ENCODE measurements at regions not wholly inside any gene's neighbourhood (a gene's known extent, or its start where the extent isn't known, plus 50 kb on each side); places are given as distances from the start of the nearest gene placed in this dataset.
"Not testable (repeated sequence)": the region's sequence is repeated elsewhere in the genome, so short reads cannot be mapped to it uniquely, and the experiment has no call there.

DNA sequence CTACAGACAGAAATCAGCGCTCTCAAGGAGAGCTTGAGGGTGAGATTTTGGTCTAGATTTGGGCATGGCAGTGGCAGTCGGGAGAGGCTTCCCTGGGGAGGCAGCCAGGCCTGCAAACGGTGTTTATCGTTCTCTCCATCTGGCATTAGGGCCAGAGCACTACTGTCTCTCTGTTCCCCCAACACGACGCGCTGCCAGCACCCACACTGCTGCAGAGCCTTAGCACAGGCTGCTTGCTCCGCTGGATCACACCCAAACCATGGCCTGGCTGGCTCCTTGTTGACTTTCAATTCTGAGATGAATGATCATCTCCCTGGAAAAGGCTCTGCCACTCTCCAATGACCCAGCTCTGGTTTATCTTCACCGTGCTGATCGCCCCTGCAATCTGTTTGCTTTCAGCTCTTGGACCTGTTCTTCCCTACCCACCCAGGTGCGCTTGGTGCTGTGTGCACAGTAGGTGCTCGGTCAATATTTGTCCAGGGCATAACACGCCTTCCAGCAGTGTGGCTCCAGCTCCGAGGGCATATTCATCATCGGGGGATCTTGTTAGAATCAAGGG, 106.1 kb downstream of the TFAP2C start:
- intact Hi-C loops (cut with DNase I): no loop called here
- no peak overlapping the region for H3K4me3 ChIP-seq
- DNase-seq: no peak
- H3K9me3 ChIP-seq: peaks cover 0 to 4% of the 10 kb centered on the region in 2 donors
- no peak for TF ChIP-seq POLR2A (IDR thresholded peaks at IDR 0.05)
- TF ChIP-seq EP300 (IDR thresholded peaks at IDR 0.05): no peak
- TF ChIP-seq, protein P1, sequence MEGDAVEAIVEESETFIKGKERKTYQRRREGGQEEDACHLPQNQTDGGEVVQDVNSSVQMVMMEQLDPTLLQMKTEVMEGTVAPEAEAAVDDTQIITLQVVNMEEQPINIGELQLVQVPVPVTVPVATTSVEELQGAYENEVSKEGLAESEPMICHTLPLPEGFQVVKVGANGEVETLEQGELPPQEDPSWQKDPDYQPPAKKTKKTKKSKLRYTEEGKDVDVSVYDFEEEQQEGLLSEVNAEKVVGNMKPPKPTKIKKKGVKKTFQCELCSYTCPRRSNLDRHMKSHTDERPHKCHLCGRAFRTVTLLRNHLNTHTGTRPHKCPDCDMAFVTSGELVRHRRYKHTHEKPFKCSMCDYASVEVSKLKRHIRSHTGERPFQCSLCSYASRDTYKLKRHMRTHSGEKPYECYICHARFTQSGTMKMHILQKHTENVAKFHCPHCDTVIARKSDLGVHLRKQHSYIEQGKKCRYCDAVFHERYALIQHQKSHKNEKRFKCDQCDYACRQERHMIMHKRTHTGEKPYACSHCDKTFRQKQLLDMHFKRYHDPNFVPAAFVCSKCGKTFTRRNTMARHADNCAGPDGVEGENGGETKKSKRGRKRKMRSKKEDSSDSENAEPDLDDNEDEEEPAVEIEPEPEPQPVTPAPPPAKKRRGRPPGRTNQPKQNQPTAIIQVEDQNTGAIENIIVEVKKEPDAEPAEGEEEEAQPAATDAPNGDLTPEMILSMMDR (IDR thresholded peaks at IDR 0.05): no peak
- no peaks in the 10 kb centered on the region for H3K27me3 ChIP-seq
- 25 to 46% (median 29%) methylated on average over 15 of the region's 15 CpGs for WGBS, 3 donors
- H3K36me3 ChIP-seq: no peaks in the 10 kb centered on the region
- no peaks in the 10 kb centered on the region for H3K4me1 ChIP-seq (ENCODE audit: insufficient read depth)
- H3K27ac ChIP-seq: no peak overlapping the region

DNA sequence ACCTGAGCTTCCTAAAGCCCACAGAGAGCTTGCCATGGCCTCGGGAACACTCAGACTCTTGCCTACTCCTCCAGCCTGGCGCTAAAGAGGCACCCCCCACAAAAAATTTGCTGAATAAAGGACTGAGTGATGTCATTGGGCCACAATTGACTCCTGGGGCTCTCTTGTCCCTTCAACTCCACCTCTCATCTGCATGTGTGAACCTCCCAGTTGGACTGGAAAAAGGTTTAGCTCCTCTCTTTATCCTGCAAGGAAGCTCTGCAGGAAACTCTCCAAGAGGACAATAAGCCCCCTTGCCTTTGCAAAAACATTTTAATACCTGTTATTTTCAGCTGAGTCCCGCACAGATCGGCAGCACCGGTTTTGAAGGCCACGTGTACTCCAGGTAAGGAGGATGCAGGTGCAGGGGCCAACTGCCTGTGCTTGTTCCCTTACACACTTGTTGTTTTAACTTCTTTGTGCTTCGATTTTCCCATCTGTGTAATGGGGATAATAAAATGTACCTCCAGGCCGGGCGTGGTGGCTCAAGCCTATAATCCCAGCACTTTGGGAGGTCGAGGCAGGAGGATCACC, 107.3 kb downstream of the TFAP2C start:
- DNase-seq: no peak
- Histone ChIP-seq H3K9me3 (peaks cover 0 to 4% of the 10 kb centered on the region in 2 donors), H3K36me3 (no peaks in the 10 kb centered on the region), H3K27me3 (no peaks in the 10 kb centered on the region), H3K27ac (no peak overlapping the region), H3K4me1 (ENCODE audit: insufficient read depth) (no peaks in the 10 kb centered on the region), H3K4me3 (no peak overlapping the region)
- intact Hi-C loops (cut with DNase I): no loop called here
- 7 to 20% (median 9%) methylated on average over 10 of the region's 10 CpGs for WGBS, 3 donors
- TF ChIP-seq POLR2A (IDR thresholded peaks at IDR 0.05) (no peak), EP300 (IDR thresholded peaks at IDR 0.05) (no peak)
- TF ChIP-seq, protein P1 (IDR thresholded peaks at IDR 0.05): no peak

DNA sequence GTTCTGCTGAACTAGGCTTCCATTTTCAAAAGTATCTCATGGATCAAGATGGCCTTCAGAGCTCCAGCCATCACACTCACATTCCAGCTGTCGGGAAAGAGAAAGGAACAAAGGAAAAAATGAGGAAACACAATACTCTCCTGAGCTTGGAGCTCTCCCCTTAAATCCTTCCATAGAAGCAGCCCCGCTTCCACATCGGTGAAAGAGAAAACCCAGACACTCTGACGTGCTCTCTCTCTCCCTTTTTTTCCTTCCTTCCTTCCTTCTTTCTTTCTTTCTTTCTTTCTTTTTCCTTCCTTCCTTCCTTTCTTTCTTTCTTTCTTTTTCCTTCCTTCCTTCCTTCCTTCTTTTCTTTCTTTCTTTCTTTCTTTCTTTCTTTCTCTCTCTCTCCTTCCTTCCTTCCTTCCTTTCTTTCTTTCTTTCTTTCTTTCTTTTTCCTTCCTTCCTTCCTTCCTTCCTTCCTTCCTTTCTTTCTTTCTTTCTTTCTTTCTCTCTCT, 115.3 kb downstream of the TFAP2C start:
- 86 to 92% (median 89%) methylated on average over 4 of the region's 4 CpGs for WGBS, 3 donors
- H3K9me3 ChIP-seq; H3K27ac ChIP-seq; DNase-seq; H3K4me1 ChIP-seq (ENCODE audit: insufficient read depth); H3K36me3 ChIP-seq; H3K27me3 ChIP-seq; H3K4me3 ChIP-seq; intact Hi-C loops (cut with DNase I): not testable (repeated sequence)

DNA sequence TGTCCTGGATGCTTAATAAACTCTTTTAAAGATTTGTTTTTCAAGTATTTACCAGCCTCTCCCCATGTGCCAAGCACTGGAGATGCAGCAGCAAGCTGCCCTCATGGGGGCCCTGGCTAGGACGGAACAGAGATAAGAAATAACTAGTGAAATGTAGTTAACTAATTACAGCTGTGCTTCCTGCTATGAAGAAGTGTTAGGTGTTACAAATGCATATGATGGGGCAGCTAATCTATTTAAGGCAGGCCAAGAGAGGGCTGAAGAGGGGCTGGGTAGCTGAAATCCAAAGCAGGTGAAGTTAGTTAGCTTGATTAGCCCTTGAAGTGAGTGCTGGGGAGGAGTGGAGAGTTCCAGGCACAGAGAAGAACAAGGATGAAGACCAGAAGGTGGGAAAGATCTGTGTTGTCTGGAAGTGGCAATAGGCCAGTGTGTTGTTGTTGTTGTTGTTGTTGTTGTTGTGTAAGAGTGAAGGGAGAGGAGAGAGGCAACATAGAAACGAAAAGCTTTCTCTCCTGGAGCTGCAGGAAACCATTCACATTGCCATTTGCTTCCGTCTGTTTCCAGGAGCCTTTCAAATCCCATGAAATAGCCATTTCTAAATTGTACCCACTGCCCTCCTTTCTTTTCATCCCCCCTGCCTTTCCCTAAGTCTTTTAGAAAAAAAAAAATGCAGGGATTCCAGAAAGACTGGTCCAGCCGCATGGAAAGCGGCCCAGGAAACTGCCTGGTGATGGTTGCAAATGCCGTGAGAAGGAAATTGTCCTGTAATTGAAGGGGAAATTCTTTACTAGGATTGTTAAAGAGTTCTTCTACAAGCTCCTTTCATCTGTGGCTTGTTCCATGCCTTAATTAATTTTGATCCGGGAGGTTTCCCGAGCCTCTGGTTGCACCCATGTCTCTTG, 119.6 kb downstream of the TFAP2C start:
- Histone ChIP-seq H3K27ac (no peak overlapping the region), H3K36me3 (no peaks in the 10 kb centered on the region), H3K4me1 (ENCODE audit: insufficient read depth) (no peaks in the 10 kb centered on the region), H3K4me3 (no peak overlapping the region), H3K9me3 (no peaks in the 10 kb centered on the region), H3K27me3 (no peaks in the 10 kb centered on the region)
- TF ChIP-seq EP300 (IDR thresholded peaks at IDR 0.05): no peak
- TF ChIP-seq, protein P1 (IDR thresholded peaks at IDR 0.05): no peak
- TF ChIP-seq POLR2A (IDR thresholded peaks at IDR 0.05): no peak
- no peak for DNase-seq
- intact Hi-C loops (cut with DNase I): no loop called here
- 41 to 53% (median 44%) methylated on average over 8 of the region's 8 CpGs for WGBS, 3 donors
